Astrocyte of the hippocampus (primary cell): ENCODE measurements at regions not wholly inside any gene's neighbourhood (a gene's known extent, or its start where the extent isn't known, plus 50 kb on each side); places are given as distances from the start of the nearest gene placed in this dataset.
A peak's percentile ranks its signal among the peaks of the same experiment; 100 is the strongest.
"Not testable (repeated sequence)": the region's sequence is repeated elsewhere in the genome, so short reads cannot be mapped to it uniquely, and the experiment has no call there.

Experiments used
- DNase-seq: peaks from one replicate; pipeline ENCODE4 v3.0.0; 2011; ENCODE audit warnings: low read depth, low spot score

GRCh38 chr2:223180463-223180862 is 128.5 kb downstream of the KCNE4 start:
- no peak for DNase-seq

GRCh38 chr2:223181561-223181960 is 129.6 kb downstream of the KCNE4 start:
- no peak for DNase-seq

- no peak for DNase-seq
These were observed 130.4 kb downstream of the KCNE4 start for GRCh38 chr2:223182356-223182755.

GRCh38 chr2:223185638-223186037 is 133.6 kb downstream of the KCNE4 start:
- DNase-seq = no peak

GRCh38 chr2:223187256-223187655 is 135.3 kb downstream of the KCNE4 start:
- no peak for DNase-seq

GRCh38 chr2:223190561-223191206 is 138.7 kb downstream of the KCNE4 start:
- DNase-seq = not testable (repeated sequence)

- DNase-seq = no peak
These were observed 144.3 kb downstream of the KCNE4 start for GRCh38 chr2:223196331-223196730.

GRCh38 chr2:223197046-223197445 is 145.1 kb downstream of the KCNE4 start:
- DNase-seq = peak; percentile 38

- no peak for DNase-seq
These were observed 147.8 kb downstream of the KCNE4 start for GRCh38 chr2:223199531-223200515.

- DNase-seq = peak; percentile 58
These were observed 152.3 kb downstream of the KCNE4 start for GRCh38 chr2:223203971-223204929.

GRCh38 chr2:223210489-223210888 is 158.5 kb downstream of the KCNE4 start:
- DNase-seq = no peak

GRCh38 chr2:223214394-223215253 is 162.6 kb downstream of the KCNE4 start:
- DNase-seq = no peak

- peak; percentile 18 for DNase-seq
These were observed 163.2 kb downstream of the KCNE4 start for GRCh38 chr2:223215254-223215516.

- no peak for DNase-seq
These were observed 165.4 kb downstream of the KCNE4 start for GRCh38 chr2:223217373-223217772.

GRCh38 chr2:223218587-223219178 is 166.7 kb downstream of the KCNE4 start:
- DNase-seq = no peak

- no peak for DNase-seq
These were observed 168.1 kb downstream of the KCNE4 start for GRCh38 chr2:223219872-223220657.

- DNase-seq = no peak
These were observed 168.6 kb downstream of the KCNE4 start for GRCh38 chr2:223220658-223220925.

- DNase-seq = no peak
These were observed 169.3 kb downstream of the KCNE4 start for GRCh38 chr2:223221139-223221835.

- DNase-seq = peak; percentile 18
These were observed 170.4 kb downstream of the KCNE4 start for GRCh38 chr2:223222397-223222796.
